ENCODE measurements at regions not wholly inside any gene's neighbourhood (a gene's known extent, or its start where the extent isn't known, plus 50 kb on each side); places are given as distances from the start of the nearest gene placed in this dataset.

GRCh38 chr20:39898467-39898852 lies 790.6 kb downstream of the MAFB start (continued):
- no peak for TF ChIP-seq CHD7 (IDR thresholded peaks at IDR 0.05; ENCODE audit: insufficient replicate concordance, low read length)
- TF ChIP-seq TCF12 (IDR thresholded peaks at IDR 0.05; ENCODE audit: low read depth, low read length): no peak
- TF ChIP-seq CEBPB (IDR thresholded peaks at IDR 0.05; ENCODE audit: low read depth, low read length): no peak
- TF ChIP-seq NANOG (IDR thresholded peaks at IDR 0.05; ENCODE audit: insufficient read depth, low read depth, low read length, poor library complexity, severe bottlenecking): no peak
- no peak for TF ChIP-seq FOSL1 (IDR thresholded peaks at IDR 0.05; ENCODE audit: insufficient read depth, low read depth, low read length)
- TF ChIP-seq SUZ12 (IDR thresholded peaks at IDR 0.05; ENCODE audit: low read length): no peak
